Embryonic facial prominence (tissue), 1 donor: ENCODE measurements at regions not wholly inside any gene's neighbourhood (a gene's known extent, or its start where the extent isn't known, plus 50 kb on each side); places are given as distances from the start of the nearest gene placed in this dataset.
A peak's percentile ranks its signal among the peaks of the same experiment; 100 is the strongest.

Experiments
- DNase-seq: peaks from one replicate; pipeline ENCODE4 v3.0.0-alpha.2; 2016; ENCODE audit errors: extremely low spot score

- DNase-seq, result no peak
These were observed 137.1 kb downstream of the FOXD1 start for GRCh38 chr5:73311291-73312110.

GRCh38 chr5:73307645-73308355 lies 134.8 kb downstream of the TMEM174 start:
- no peak for DNase-seq

- no peak for DNase-seq
These were observed 133.8 kb downstream of the TMEM174 start for GRCh38 chr5:73306741-73307275.

DNA sequence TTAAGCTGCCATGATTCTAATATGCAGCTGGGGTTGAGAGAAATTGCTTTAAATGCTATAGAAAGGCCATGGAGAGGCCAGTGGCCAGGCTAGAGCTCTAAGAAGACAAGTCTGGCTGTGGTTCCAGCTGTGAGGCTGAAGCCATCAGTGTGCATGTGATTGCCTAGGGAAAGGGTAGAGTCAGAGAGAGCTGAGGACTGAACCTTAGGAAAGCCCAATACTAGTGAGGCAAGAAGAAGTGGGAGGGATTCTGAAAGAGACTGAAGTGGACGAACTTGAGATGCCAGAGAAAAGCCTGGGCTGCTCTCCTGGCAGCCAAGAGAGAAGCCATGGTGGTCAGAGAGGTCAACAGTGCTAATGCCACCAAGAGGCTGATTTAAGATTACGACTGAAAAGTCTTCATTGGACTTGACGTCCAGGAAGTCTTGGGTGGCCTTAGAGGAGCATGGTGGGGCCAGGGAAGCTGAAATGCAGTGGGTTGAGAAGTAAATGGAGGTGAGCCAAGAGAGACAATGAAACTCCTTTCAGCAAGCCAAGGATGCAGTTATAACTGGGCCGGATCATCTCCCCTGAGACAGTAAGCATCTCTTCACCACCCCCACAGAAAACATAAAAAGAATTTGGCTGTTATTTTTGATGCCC lies 133.2 kb downstream of the TMEM174 start:
- no peak for DNase-seq

DNA sequence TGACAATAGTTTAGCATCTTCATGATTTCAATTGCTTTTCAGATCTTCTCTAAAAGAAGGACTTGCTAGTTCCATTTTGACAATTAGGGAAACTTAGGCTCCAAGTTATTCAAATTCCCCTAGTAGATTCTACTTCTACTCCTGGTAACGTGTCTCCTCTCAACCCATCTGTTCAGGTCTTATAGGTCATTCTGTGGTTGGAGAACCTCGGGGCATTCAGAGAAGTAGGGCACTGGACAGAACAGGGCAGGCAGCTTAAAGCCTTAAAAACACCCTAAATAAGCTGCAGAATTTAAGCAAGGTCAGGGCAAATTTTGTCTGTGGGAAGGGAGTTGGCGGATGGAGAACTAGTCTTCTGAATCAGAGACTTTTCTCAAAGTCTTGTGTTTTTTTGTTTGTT lies 132.4 kb downstream of the TMEM174 start:
- DNase-seq, result no peak

GRCh38 chr5:73304381-73304780 lies 131.4 kb downstream of the TMEM174 start:
- no peak for DNase-seq

GRCh38 chr5:73303148-73304079 lies 130.4 kb downstream of the TMEM174 start:
- no peak for DNase-seq

- DNase-seq, result no peak
These were observed 129.8 kb downstream of the TMEM174 start for GRCh38 chr5:73302797-73303147.

DNA sequence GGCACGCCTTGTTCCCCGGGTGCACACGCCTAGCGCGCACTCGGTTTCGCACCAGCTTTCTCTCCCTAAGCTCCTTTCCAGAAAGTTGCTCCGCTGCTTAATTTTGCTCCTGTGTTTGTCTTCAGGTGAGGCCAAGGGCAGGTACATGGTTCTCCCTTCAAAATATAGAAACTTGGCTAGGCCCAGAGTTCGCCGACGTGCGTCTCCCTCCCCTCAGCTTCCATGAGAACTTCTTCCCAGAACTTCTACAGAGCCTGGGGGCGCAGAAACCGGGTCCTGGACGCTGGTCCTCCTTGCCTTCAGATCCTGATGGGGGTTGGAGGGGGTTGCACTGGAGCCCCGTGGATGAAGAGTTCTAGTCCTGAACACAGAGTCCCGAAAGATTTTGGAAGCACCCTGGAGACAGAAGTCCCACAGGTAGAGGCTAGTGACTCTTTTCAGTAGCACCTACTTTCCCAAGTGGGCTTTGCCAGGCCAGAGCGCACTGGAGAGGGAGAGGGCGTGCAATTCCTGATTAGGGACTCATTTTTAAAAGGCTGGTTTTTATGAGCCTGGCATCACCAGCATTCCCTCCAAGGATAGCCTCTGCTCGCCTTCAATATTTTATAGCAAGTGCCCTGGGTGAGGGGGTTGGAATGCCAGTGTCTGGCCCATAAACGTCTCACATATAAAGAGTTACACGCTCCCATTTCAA lies 128.4 kb downstream of the TMEM174 start:
- DNase-seq, result no peak

DNA sequence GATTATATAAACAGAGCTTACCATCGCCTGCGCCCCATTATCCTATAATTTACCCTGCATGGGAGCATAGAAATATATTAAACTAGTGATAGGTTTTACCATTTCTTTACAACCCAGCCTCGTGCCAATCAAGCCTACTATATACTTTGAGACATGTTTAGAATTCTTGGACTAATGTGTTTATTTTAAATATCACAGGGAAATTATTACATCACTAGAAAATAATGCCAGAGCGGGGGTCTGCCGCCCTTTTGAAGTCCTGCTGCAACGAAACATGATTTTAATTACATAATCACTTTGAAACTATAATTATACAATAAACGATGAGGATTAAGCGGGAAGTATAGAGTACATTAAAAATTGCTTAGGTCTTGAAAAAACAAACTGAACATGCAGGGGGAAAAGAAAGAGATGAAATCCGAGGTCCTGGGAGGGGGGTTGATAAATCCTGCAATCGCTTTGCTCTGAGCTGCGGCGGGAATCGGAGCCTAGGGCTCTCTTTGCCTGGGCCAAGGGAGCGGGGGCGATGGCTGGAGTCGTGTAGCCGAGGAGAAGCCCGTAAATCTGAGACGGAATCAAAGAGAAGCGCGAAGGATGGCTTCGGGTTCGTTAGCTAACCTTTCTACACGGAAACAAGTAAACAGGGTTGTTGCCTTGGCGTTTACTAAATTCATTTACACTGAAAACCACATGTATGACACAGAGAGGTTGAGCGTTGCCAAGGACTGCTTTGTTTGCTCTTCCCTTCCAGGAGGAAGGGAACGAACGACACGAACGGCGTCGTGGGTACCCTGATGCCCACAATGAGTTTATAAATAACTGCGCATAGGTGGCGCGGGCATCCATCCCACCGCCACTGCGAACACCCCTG lies 127.6 kb downstream of the TMEM174 start:
- no peak for DNase-seq

DNA sequence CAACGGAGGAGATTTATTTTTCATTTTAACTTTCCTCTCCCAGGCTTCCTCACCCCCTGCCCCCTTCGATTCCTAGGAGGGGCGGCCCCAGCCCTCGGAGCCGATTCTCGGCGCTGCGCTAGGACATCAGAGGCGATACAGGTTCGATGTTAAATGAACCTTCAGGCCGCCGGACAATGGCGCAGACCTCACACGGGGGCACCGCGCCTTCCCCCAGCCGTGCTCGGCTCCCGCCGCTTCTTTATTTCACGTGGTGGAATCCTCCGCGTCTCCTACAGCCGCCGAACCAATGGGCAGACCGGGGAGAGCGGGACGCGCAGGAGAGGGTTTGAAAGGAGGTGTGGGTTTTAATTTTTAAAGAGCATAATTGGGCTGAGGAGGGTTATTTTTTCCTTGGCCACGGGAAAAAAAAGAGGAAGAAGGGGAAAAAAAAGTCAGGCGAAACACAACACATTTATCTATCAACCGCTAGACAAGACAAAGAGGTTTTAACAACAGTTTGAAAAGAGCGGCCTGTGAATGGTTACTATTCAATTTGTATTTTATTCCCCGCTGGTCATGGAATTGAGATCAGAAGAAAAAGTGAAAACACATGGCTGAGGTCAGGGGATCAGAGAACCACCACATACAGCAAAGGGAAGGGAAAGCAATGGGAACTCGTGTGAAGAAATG lies 126.8 kb downstream of the TMEM174 start:
- no peak for DNase-seq

GRCh38 chr5:73298772-73299630 lies 126.0 kb downstream of the TMEM174 start:
- peak; percentile 59 for DNase-seq

- no peak for DNase-seq
These were observed 125.3 kb downstream of the TMEM174 start for GRCh38 chr5:73298251-73298771.

- no peak for DNase-seq
These were observed 124.4 kb downstream of the TMEM174 start for GRCh38 chr5:73297430-73297829.

- DNase-seq, result no peak
These were observed 123.8 kb downstream of the TMEM174 start for GRCh38 chr5:73296772-73297171.

DNA sequence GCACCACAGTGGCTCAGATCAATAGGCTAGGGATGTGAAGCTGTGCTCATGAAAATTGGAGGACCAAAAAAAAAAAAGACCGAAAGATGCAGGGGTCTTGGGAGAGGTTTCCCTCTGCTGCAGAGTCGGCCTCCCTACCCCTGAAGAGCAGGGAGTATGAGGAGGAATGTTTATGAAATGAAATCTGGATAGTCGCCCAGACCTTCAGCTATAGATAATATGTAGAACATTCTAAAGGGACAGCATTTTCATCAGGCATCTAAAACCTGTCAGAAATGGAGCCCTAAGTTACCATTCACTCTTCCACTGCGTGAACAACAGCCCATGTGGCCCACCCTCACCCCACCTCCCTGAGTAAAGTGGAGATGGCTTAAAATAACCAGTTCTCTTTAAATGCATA lies 122.9 kb downstream of the TMEM174 start:
- no peak for DNase-seq

DNA sequence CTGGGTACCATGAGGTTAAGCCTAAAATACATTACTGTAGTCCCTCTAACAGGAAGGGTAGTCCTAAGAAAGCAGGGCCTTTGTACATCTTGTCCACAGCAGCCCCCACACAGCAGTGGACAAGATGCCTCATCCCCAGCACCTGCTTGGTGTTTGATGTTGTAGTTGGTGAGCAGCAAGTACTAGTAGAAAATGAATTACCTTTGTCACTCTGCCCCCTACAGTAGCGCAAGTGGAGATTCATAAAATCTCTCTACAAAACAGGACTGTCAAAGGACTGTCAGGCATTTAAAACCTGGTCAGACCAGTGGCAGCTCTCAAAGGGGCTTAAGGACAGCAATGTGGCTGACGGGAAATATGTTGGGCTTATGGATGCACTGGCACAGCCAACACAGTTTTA lies 122.5 kb downstream of the TMEM174 start:
- no peak for DNase-seq

- DNase-seq, result no peak
These were observed 119.9 kb downstream of the TMEM174 start for GRCh38 chr5:73292816-73293459.
